ENCODE measurements at regions not wholly inside any gene's neighbourhood (a gene's known extent, or its start where the extent isn't known, plus 50 kb on each side); places are given as distances from the start of the nearest gene placed in this dataset.

DNA sequence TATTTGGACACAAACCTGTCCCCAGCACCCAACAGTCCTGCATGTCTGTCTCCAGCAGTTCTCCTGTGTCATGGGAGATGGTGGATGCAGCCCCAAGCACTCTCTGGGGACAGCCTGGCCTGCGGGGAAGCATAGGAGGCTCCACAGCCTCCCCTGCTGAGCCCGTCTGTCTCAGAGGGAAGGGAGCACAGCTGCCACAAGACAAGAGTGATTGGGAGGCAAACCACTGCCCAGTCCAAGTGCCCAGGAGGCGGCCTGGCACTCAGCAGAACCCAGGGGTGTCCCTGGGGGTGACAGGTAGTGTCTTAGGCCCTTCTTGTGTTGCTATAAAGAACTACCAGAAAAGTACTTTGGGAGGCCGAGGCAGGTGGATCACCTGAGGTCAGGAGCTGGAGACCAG lies 211.2 kb upstream of the MYT1L start:
- TF ChIP-seq POLR2A (IDR thresholded peaks at IDR 0.05), result no peak
- TF ChIP-seq, protein P1, sequence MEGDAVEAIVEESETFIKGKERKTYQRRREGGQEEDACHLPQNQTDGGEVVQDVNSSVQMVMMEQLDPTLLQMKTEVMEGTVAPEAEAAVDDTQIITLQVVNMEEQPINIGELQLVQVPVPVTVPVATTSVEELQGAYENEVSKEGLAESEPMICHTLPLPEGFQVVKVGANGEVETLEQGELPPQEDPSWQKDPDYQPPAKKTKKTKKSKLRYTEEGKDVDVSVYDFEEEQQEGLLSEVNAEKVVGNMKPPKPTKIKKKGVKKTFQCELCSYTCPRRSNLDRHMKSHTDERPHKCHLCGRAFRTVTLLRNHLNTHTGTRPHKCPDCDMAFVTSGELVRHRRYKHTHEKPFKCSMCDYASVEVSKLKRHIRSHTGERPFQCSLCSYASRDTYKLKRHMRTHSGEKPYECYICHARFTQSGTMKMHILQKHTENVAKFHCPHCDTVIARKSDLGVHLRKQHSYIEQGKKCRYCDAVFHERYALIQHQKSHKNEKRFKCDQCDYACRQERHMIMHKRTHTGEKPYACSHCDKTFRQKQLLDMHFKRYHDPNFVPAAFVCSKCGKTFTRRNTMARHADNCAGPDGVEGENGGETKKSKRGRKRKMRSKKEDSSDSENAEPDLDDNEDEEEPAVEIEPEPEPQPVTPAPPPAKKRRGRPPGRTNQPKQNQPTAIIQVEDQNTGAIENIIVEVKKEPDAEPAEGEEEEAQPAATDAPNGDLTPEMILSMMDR (IDR thresholded peaks at IDR 0.05), result no peak

Data from lower leg skin (tissue), 3 donors.